Hepatocyte (in vitro differentiated cells): ENCODE measurements at regions not wholly inside any gene's neighbourhood (a gene's known extent, or its start where the extent isn't known, plus 50 kb on each side); places are given as distances from the start of the nearest gene placed in this dataset.
"Not testable (repeated sequence)": the region's sequence is repeated elsewhere in the genome, so short reads cannot be mapped to it uniquely, and the experiment has no call there.

ENCODE experiments used
- DNase-seq: peaks from one replicate; pipeline ENCODE4 v3.0.0-alpha.2; 2016; ENCODE audit warnings: low spot score
- H2AFZ ChIP-seq: fragments of 200-600 bp; sonication (generic); 2 replicates; pipeline ENCODE4 v1.6.0; 2016; ENCODE audit warnings: antibody characterized with exemption, mild to moderate bottlenecking
- H3K27ac ChIP-seq: fragments of 200-600 bp; sonication (generic); 2 replicates; pipeline ENCODE4 v1.5.1; 2016; ENCODE audit warnings: mild to moderate bottlenecking
- H3K27me3 ChIP-seq: fragments of 200-600 bp; sonication (generic); 2 replicates; pipeline ENCODE4 v1.6.1; 2016
- H3K36me3 ChIP-seq: fragments of 200-600 bp; sonication (generic); replicated peaks from 2 replicates; pipeline ENCODE4 v1.5.1; 2016; ENCODE audit warnings: low read depth; ENCODE audit not compliant: insufficient read depth
- H3K4me1 ChIP-seq: fragments of 200-600 bp; sonication (generic); 2 replicates; pipeline ENCODE4 v1.5.1; 2016; ENCODE audit warnings: mild to moderate bottlenecking, moderate library complexity; ENCODE audit not compliant: insufficient read depth
- H3K4me2 ChIP-seq: fragments of 200-600 bp; sonication (generic); 2 replicates; pipeline ENCODE4 v1.6.0; 2016
- H3K4me3 ChIP-seq: fragments of 200-600 bp; sonication (generic); 2 replicates; pipeline ENCODE4 v1.5.1; 2016; ENCODE audit warnings: mild to moderate bottlenecking
- H3K79me2 ChIP-seq: fragments of 200-600 bp; sonication (generic); 2 replicates; pipeline ENCODE4 v1.6.0; 2017; ENCODE audit warnings: mild to moderate bottlenecking
- H3K9me2 ChIP-seq: fragments of 200-600 bp; sonication (generic); replicated peaks from 2 replicates; pipeline ENCODE4 v1.6.0; 2017; ENCODE audit warnings: mild to moderate bottlenecking; ENCODE audit not compliant: insufficient read depth
- H3K9me3 ChIP-seq: fragments of 200-600 bp; sonication (generic); 2 replicates; pipeline ENCODE4 v1.5.1; 2016; ENCODE audit warnings: low read depth, mild to moderate bottlenecking
- H4K20me1 ChIP-seq: fragments of 200-600 bp; sonication (generic); 2 replicates; pipeline ENCODE4 v1.6.0; 2016; ENCODE audit warnings: mild to moderate bottlenecking; ENCODE audit not compliant: insufficient read depth, poor library complexity, severe bottlenecking
- EZH2 ChIP-seq: fragments of 200-600 bp; sonication (generic); IDR thresholded peaks from 2 replicates; pipeline ENCODE4 v1.6.1; 2016; ENCODE audit warnings: antibody characterized with exemption, mild to moderate bottlenecking, borderline replicate concordance
- EZH2phosphoT487 ChIP-seq: fragments of 200-600 bp; sonication (generic); IDR thresholded peaks from one replicate; pipeline ENCODE4 v1.6.1; 2018; ENCODE audit warnings: antibody characterized with exemption, mild to moderate bottlenecking, low read depth, moderate library complexity; ENCODE audit not compliant: unreplicated experiment, severe bottlenecking
- WGBS: methylation state at CpG from one replicate; pipeline ENCODE4 v1.1.6; 2016; ENCODE audit warnings: low lambda C conversion rate; ENCODE audit errors: missing lambda C conversion rate; 5-methylcytosine and 5-hydroxymethylcytosine counted together
- TF ChIP-seq, protein P1 (sequence below): fragments of 200-600 bp; sonication (generic); IDR thresholded peaks from 2 replicates; pipeline ENCODE4 v1.5.1; 2016; ENCODE audit warnings: antibody characterized with exemption, mild to moderate bottlenecking; ENCODE audit not compliant: poor library complexity

DNA sequence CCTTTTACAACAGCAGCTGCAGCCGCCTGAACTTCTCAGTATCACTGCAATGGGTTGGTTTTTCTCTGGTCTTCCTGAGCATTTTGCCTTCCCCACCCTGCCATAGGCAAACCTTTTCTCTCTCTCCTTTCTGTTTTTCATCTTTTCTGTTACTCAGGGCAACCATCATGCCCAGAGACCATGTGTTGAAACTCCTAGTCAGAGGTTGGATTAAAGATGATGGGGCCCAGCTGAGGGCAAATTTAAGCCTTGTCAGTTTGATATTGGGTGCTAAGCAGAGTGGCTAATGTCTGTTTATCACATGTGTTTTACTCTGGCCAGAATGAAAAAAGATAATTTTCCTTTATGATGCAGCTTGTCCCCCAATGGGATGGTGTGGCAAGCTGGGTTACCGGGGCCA, 107.9 kb upstream of the PMCH start:
- Histone ChIP-seq H4K20me1 (no peaks in the 10 kb centered on the region), H3K9me3 (no peaks in the 10 kb centered on the region), H3K27me3 (no peaks in the 10 kb centered on the region), H3K79me2 (no peaks in the 10 kb centered on the region), H3K27ac (no peak overlapping the region), H3K36me3 (no peaks in the 10 kb centered on the region), H3K4me1 (no peaks in the 10 kb centered on the region), H2AFZ (no peak overlapping the region), H3K4me3 (no peak overlapping the region), H3K4me2 (no peak overlapping the region), H3K9me2 (no peaks in the 10 kb centered on the region)
- WGBS: 77% methylated on average over 2 of the region's 2 CpGs
- DNase-seq: no peak
- TF ChIP-seq EZH2: no peak
- TF ChIP-seq EZH2phosphoT487: no peak
- TF ChIP-seq, protein P1, sequence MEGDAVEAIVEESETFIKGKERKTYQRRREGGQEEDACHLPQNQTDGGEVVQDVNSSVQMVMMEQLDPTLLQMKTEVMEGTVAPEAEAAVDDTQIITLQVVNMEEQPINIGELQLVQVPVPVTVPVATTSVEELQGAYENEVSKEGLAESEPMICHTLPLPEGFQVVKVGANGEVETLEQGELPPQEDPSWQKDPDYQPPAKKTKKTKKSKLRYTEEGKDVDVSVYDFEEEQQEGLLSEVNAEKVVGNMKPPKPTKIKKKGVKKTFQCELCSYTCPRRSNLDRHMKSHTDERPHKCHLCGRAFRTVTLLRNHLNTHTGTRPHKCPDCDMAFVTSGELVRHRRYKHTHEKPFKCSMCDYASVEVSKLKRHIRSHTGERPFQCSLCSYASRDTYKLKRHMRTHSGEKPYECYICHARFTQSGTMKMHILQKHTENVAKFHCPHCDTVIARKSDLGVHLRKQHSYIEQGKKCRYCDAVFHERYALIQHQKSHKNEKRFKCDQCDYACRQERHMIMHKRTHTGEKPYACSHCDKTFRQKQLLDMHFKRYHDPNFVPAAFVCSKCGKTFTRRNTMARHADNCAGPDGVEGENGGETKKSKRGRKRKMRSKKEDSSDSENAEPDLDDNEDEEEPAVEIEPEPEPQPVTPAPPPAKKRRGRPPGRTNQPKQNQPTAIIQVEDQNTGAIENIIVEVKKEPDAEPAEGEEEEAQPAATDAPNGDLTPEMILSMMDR: no peak

DNA sequence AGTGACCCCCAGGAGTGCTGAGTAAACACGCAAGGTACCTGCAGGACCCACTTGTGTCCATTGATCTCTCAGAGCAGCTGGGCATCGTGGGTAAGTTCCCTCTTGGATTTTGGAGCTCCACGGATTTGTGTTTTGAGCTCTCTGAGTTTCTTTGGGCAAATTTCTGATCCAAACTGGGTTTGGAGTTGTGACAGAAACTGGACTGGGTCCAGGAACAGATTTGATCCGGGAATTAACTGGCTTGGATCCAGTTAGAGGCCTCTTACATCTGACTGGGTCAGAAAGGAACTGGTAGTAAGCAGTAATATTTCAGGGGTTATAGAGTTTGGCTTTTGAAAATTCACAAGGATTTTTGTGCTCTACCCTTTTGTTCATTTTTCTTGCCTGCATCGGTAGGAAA, 107.0 kb upstream of the PMCH start:
- H2AFZ ChIP-seq, H3K9me2 ChIP-seq, H3K79me2 ChIP-seq, H3K36me3 ChIP-seq, H3K9me3 ChIP-seq, H3K4me2 ChIP-seq, H3K27ac ChIP-seq, H4K20me1 ChIP-seq, H3K4me3 ChIP-seq, H3K4me1 ChIP-seq, DNase-seq, H3K27me3 ChIP-seq: not testable (repeated sequence)
- WGBS: 85% methylated on average over 5 of the region's 5 CpGs

DNA sequence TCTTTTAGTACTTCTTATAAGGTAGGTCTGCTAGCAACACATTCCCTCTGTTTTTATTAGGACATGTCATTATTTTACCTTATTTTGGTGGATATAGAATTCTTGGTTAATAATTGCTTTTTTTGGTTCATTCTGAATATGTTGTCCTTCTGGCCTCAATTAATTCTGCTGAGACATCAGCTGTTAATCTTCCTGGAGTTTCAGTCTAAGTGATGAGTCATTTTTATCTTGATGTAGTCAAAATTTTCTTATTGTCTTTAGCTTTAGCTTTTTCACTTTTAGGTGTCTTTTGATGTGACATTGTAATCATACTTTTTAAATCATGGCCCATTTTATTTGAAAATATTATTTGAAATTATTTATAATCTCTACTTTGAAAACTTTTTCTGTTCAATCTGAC, 104.9 kb upstream of the PMCH start:
- no peak for TF ChIP-seq EZH2phosphoT487
- TF ChIP-seq, protein P1: no peak
- TF ChIP-seq EZH2: no peak
- Histone ChIP-seq H3K36me3 (no peaks in the 10 kb centered on the region), H3K79me2 (no peaks in the 10 kb centered on the region), H3K9me2 (no peaks in the 10 kb centered on the region), H4K20me1 (no peaks in the 10 kb centered on the region), H3K27ac (no peak overlapping the region), H2AFZ (no peak overlapping the region), H3K9me3 (no peaks in the 10 kb centered on the region), H3K27me3 (no peaks in the 10 kb centered on the region), H3K4me1 (no peaks in the 10 kb centered on the region), H3K4me2 (no peak overlapping the region), H3K4me3 (no peak overlapping the region)
- DNase-seq: no peak

DNA sequence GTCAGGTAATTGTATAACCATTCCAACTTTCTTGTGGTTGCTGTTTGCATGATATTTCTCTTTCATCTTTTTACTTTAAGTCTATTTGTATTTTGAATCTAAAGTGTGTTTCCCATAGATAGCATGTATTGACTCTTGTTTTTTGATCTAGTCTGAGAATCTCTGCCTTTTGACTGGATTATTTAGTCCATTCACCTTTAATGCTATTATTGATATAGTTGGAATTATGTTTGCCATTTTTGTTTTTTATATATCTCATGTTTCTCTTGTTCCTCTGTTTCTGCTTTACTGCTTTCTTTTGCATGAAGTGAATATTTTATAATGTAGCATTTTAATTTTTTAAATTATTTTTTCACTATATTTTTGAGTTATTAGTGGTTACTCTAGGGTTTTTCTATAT, 103.9 kb upstream of the PMCH start:
- H3K36me3 ChIP-seq: no peaks in the 10 kb centered on the region
- H3K4me1 ChIP-seq: no peaks in the 10 kb centered on the region
- no peak overlapping the region for H3K27ac ChIP-seq
- no peak for DNase-seq
- H3K27me3 ChIP-seq: no peaks in the 10 kb centered on the region
- TF ChIP-seq EZH2 (no peak), EZH2phosphoT487 (no peak)
- TF ChIP-seq, protein P1: no peak
- no peaks in the 10 kb centered on the region for H4K20me1 ChIP-seq
- H3K9me3 ChIP-seq: no peaks in the 10 kb centered on the region
- no peak overlapping the region for H2AFZ ChIP-seq
- H3K4me2 ChIP-seq: no peak overlapping the region
- no peaks in the 10 kb centered on the region for H3K79me2 ChIP-seq
- H3K4me3 ChIP-seq: no peak overlapping the region
- no peaks in the 10 kb centered on the region for H3K9me2 ChIP-seq
